Vagina (tissue), 2 donors: ENCODE measurements at regions not wholly inside any gene's neighbourhood (a gene's known extent, or its start where the extent isn't known, plus 50 kb on each side); places are given as distances from the start of the nearest gene placed in this dataset.

Experiments used
- POLR2A ChIP-seq, 2 donors: fragments of 450-650 bp; IDR thresholded peaks; one replicate each; pipeline ENCODE4 v1.6.1; 2017; ENCODE audit warnings: antibody characterized with exemption in 2 of 2, mild to moderate bottlenecking in 2 of 2, moderate library complexity in 2 of 2
- TF ChIP-seq, protein P1 (sequence below), 3 experiments: fragments of 450-650 bp in 2 of 3; fragments of 200-600 bp in 1 of 3; sonication (generic) in 1 of 3; IDR thresholded peaks; one replicate each; pipeline ENCODE4 v1.5.1; 2017 to 2019; ENCODE audit warnings: antibody characterized with exemption in 3 of 3, mild to moderate bottlenecking in 2 of 3, moderate library complexity in 2 of 3

DNA sequence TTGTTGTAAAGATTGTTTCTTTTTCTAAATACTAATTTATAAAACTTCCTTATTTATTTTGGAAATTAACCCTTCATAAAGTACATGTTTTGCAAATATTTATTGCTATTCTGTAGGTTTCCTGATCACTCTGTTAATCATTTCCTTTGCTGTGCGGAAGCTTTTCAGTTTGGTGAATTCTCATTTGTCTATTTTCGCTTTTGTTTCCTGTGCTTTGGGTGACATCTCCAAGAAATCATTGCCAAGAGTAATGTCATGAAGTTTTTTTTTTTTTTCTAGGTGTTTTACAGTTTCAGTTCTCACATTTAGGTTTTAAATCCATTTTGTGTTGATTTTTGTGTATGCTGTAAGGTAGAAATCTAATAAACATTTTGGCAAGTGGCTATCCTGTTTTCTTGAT lies 1899.8 kb upstream of the ACO1 start:
- TF ChIP-seq, protein P1, sequence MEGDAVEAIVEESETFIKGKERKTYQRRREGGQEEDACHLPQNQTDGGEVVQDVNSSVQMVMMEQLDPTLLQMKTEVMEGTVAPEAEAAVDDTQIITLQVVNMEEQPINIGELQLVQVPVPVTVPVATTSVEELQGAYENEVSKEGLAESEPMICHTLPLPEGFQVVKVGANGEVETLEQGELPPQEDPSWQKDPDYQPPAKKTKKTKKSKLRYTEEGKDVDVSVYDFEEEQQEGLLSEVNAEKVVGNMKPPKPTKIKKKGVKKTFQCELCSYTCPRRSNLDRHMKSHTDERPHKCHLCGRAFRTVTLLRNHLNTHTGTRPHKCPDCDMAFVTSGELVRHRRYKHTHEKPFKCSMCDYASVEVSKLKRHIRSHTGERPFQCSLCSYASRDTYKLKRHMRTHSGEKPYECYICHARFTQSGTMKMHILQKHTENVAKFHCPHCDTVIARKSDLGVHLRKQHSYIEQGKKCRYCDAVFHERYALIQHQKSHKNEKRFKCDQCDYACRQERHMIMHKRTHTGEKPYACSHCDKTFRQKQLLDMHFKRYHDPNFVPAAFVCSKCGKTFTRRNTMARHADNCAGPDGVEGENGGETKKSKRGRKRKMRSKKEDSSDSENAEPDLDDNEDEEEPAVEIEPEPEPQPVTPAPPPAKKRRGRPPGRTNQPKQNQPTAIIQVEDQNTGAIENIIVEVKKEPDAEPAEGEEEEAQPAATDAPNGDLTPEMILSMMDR (IDR thresholded peaks at IDR 0.05) = no peak
- TF ChIP-seq POLR2A (IDR thresholded peaks at IDR 0.05) = no peak
